GM18873 (cell line): ENCODE measurements at regions not wholly inside any gene's neighbourhood (a gene's known extent, or its start where the extent isn't known, plus 50 kb on each side); places are given as distances from the start of the nearest gene placed in this dataset.
"Not testable (repeated sequence)": the region's sequence is repeated elsewhere in the genome, so short reads cannot be mapped to it uniquely, and the experiment has no call there.

Experiments
- ATAC-seq: cut with Tn5 transposase; IDR thresholded peaks from one replicate; pipeline ENCODE4 v1.9.1; 2021; ENCODE audit warnings: mild to moderate bottlenecking, moderate library complexity, moderate number of reproducible peaks; ENCODE audit not compliant: unreplicated experiment, low FRiP score

GRCh38 chrX:39418254-39418704 is 617.0 kb downstream of the MID1IP1 start:
- ATAC-seq, result no peak

GRCh38 chrX:39418731-39419638 is 617.7 kb downstream of the MID1IP1 start:
- no peak for ATAC-seq

- ATAC-seq, result no peak
Measured at GRCh38 chrX:39421006-39421405, 619.7 kb downstream of the MID1IP1 start.

GRCh38 chrX:39425124-39425806 is 624.0 kb downstream of the MID1IP1 start:
- no peak for ATAC-seq

- ATAC-seq, result no peak
Measured at GRCh38 chrX:39426101-39426500, 624.8 kb downstream of the MID1IP1 start.

- no peak for ATAC-seq
Measured at GRCh38 chrX:39427492-39427891, 626.2 kb downstream of the MID1IP1 start.

- ATAC-seq, result no peak
Measured at GRCh38 chrX:39427906-39428305, 626.6 kb downstream of the MID1IP1 start.

- ATAC-seq, result no peak
Measured at GRCh38 chrX:39430551-39430950, 629.3 kb downstream of the MID1IP1 start.

GRCh38 chrX:39431893-39432292 is 630.6 kb downstream of the MID1IP1 start:
- ATAC-seq, result no peak

GRCh38 chrX:39434671-39435070 is 633.4 kb downstream of the MID1IP1 start:
- ATAC-seq, result not testable (repeated sequence)

GRCh38 chrX:39436538-39436937 is 635.3 kb downstream of the MID1IP1 start:
- not testable (repeated sequence) for ATAC-seq

GRCh38 chrX:39437670-39438441 is 636.6 kb downstream of the MID1IP1 start:
- no peak for ATAC-seq

- ATAC-seq, result no peak
Measured at GRCh38 chrX:39438603-39439602, 637.6 kb downstream of the MID1IP1 start.

- ATAC-seq, result peak; percentile 74
Measured at GRCh38 chrX:39439906-39440798, 638.9 kb downstream of the MID1IP1 start.

- ATAC-seq, result peak; percentile 12
Measured at GRCh38 chrX:39440799-39441284, 639.6 kb downstream of the MID1IP1 start.

- ATAC-seq, result no peak
Measured at GRCh38 chrX:39442332-39442731, 641.1 kb downstream of the MID1IP1 start.

- no peak for ATAC-seq
Measured at GRCh38 chrX:39443240-39443639, 642.0 kb downstream of the MID1IP1 start.

GRCh38 chrX:39445336-39445735 is 644.1 kb downstream of the MID1IP1 start:
- ATAC-seq, result no peak
